Uterus (tissue), 3 donors: ENCODE measurements at regions not wholly inside any gene's neighbourhood (a gene's known extent, or its start where the extent isn't known, plus 50 kb on each side); places are given as distances from the start of the nearest gene placed in this dataset.

Source experiments
- DNase-seq, 2 donors: peaks; one replicate each; pipeline ENCODE4 v3.0.0-alpha.2; 2019 to 2020
- H3K27ac ChIP-seq, 2 donors: fragments of 200-600 bp; sonication (generic); 1 replicate in 1 of 2; 2 replicates in 1 of 2; pipeline ENCODE4 v1.5.1; 2016 to 2018
- H3K27me3 ChIP-seq, 2 donors: fragments of 200-600 bp; sonication (generic); one replicate each; pipeline ENCODE4 v1.5.1; 2018 to 2019; ENCODE audit warnings: control low read depth in 1 of 2
- H3K36me3 ChIP-seq, 2 donors: fragments of 200-600 bp; sonication (generic); one replicate each; pipeline ENCODE4 v1.5.1; 2019; ENCODE audit warnings: control low read depth in 1 of 2
- H3K4me1 ChIP-seq, 2 donors: fragments of 200-600 bp; sonication (generic); one replicate each; pipeline ENCODE4 v1.5.1; 2018 to 2019; ENCODE audit warnings: control low read depth in 1 of 2
- H3K4me3 ChIP-seq, 2 donors: fragments of 200-600 bp; sonication (generic); 1 replicate in 1 of 2; 2 replicates in 1 of 2; pipeline ENCODE4 v1.5.1; 2018 to 2019; ENCODE audit warnings: mild to moderate bottlenecking in 1 of 2
- H3K9me3 ChIP-seq, 2 donors: fragments of 200-600 bp; sonication (generic); one replicate each; pipeline ENCODE4 v1.5.1; 2019; ENCODE audit warnings: control low read depth in 1 of 2
- CTCF ChIP-seq, 4 experiments: fragments of 200-600 bp in 2 of 4; fragments of 450-650 bp in 2 of 4; sonication (generic) in 2 of 4; IDR thresholded peaks; one replicate each; pipeline ENCODE4 v1.5.1; 2016 to 2019; ENCODE audit warnings: antibody characterized with exemption in 4 of 4, mild to moderate bottlenecking in 2 of 4, moderate library complexity in 1 of 4
- POLR2A ChIP-seq, 2 donors: fragments of 450-650 bp; IDR thresholded peaks; one replicate each; pipeline ENCODE4 v1.6.1; 2016; ENCODE audit warnings: antibody characterized with exemption in 2 of 2, mild to moderate bottlenecking in 1 of 2, moderate library complexity in 1 of 2
- intact Hi-C: fragments of 100-400 bp; cut with DNase I; formaldehyde crosslinking; loops from one replicate; pipeline ENCODE4 v1.15.1; 2023; ENCODE audit warnings: low total_unique reads
- donor health status: DM: yes; HTN: yes; CAD: no.

DNA sequence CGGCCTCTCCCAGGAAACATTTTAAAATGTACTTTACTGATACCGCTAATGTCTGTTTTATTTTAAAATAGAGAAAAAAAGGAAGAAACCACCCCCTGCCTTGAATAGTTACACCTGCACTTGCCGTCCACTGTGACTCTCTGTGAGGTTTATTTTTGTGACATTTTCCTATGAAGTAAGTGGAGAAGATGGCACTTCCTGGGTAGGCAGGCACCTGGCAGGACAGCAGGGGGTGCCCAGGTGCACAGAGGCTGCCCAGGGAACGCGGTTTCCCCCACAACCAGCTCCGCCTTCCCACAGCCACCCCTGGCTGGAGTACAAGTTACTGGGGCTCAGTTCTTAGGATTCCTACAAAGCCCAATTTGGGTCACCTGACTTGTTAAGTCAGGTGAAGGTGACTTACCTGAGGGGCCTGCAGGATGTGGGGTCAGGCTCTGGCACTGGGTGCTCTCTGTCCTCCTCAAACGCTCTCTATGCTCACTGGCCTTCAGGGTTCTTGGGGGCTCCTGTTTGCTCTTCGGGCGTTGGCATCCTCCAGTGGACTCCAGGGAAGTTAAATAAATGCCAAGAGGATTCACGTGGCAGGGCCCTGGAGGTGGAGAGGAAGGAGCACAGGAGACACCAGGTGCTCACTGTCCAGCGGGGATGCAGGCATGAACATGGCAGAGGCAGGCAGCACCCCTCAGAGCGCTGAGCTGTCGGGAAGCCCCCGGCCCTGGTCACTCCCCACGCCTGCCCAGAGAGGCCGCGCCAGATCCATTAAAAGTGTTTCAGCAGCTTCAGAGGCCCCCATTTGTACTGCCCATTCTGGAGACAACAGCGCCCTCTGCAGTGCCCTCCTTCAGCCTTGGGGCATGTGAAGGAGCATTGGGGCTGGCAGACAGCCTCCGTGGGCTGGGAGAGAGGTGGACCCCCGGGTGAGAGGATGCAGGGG is 1021.2 kb downstream of the TBC1D22A start:
- no peak for DNase-seq
- H3K36me3 ChIP-seq, result no peaks in the 10 kb centered on the region
- H3K27me3 ChIP-seq, result no peaks in the 10 kb centered on the region
- intact Hi-C loops, result no loop called here
- TF ChIP-seq CTCF (IDR thresholded peaks at IDR 0.05) (no peak), POLR2A (IDR thresholded peaks at IDR 0.05) (no peak)
- no peaks in the 10 kb centered on the region for H3K4me1 ChIP-seq
- H3K27ac ChIP-seq, result no peak overlapping the region
- no peak overlapping the region for H3K4me3 ChIP-seq
- no peaks in the 10 kb centered on the region for H3K9me3 ChIP-seq

DNA sequence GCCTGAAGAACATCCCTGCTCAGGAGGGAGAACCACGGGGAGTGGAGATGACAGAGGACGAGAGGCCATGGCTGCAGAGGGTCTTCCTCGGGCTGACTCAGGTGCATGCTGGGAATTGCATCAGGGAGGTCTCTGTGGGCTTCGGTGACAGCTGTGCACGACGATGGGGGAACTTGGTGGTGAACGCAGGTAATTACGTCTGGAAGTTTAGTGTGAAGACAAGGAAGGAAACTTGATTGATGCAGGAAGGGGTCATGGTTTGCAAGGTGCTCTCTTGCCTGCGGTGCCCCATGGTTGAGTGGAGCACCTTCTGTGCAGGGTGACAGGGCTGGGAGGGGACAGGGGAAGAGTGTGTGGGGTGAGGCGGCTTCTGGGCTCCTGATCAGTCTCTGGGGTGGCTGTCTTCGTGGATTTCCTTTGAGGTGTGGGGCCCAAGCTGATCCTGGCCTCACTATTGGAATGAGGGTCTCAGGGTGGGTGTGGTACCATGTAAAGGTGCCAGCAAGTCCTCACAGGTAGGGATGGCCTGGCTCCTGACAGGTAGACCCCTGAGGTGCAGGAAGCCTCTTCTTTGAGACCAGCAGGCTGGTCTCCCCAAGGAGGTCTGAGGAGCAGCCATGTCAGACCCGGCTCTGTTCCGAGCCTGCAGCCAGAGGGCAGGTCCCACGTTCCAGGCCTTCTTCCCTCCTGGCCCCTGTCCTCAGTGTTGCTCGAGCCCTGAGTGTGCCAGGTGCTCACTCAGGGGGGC is 1020.1 kb downstream of the TBC1D22A start:
- Histone ChIP-seq H3K27me3 (no peaks in the 10 kb centered on the region), H3K27ac (no peak overlapping the region), H3K4me3 (no peak overlapping the region), H3K4me1 (no peaks in the 10 kb centered on the region), H3K9me3 (no peaks in the 10 kb centered on the region), H3K36me3 (no peaks in the 10 kb centered on the region)
- intact Hi-C loops, result no loop called here
- DNase-seq, result no peak
- TF ChIP-seq POLR2A (IDR thresholded peaks at IDR 0.05) (no peak), CTCF (IDR thresholded peaks at IDR 0.05) (no peak)

DNA sequence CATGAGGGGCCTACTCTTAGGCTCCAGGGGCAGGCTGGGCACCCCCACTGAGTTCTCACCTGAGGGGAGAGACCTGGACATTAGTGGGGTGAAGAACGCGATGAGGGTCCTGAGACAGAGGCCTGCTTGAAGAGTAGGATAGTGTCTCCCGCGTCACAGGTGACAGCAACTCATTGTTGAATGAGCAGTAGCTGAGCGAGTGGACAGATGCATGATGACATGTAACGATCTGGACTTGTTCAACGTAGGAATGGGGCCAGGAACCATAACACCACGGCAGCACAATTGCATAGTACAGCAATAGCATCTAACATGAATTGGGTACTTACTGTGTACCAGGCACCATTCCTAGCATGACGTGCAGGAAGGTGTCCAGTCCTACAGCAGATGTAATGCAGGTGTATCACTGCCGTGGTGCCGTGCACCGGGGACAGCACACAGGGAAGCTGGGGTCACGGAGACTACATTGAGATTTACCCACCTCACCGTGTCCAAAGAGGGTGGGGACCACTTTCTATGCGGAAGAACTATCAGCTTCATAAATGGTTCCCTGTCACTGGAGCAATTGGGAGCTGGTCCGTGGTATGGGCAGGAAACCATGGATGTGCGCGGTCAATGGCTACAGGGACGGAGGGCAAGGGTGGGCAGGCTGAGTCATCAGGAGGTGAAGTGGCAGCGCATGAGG is 1019.1 kb downstream of the TBC1D22A start:
- no peak for DNase-seq
- no peak overlapping the region for H3K27ac ChIP-seq
- H3K27me3 ChIP-seq, result no peaks in the 10 kb centered on the region
- intact Hi-C loops, result no loop called here
- H3K9me3 ChIP-seq, result no peaks in the 10 kb centered on the region
- H3K4me1 ChIP-seq, result no peaks in the 10 kb centered on the region
- H3K36me3 ChIP-seq, result no peaks in the 10 kb centered on the region
- H3K4me3 ChIP-seq, result no peak overlapping the region
- TF ChIP-seq POLR2A (IDR thresholded peaks at IDR 0.05) (no peak), CTCF (IDR thresholded peaks at IDR 0.05) (no peak)

- H3K9me3 ChIP-seq, result no peaks in the 10 kb centered on the region
- TF ChIP-seq POLR2A (IDR thresholded peaks at IDR 0.05) (no peak), CTCF (IDR thresholded peaks at IDR 0.05) (no peak)
- no peaks in the 10 kb centered on the region for H3K27me3 ChIP-seq
- no peak for DNase-seq
- H3K36me3 ChIP-seq, result no peaks in the 10 kb centered on the region
- no peak overlapping the region for H3K27ac ChIP-seq
- no peak overlapping the region for H3K4me3 ChIP-seq
- intact Hi-C loops, result no loop called here
- no peaks in the 10 kb centered on the region for H3K4me1 ChIP-seq
Observed at GRCh38 chr22:47781024-47781423, 1018.6 kb downstream of the TBC1D22A start.
